Hepatocyte (in vitro differentiated cells): ENCODE measurements at regions not wholly inside any gene's neighbourhood (a gene's known extent, or its start where the extent isn't known, plus 50 kb on each side); places are given as distances from the start of the nearest gene placed in this dataset.

Experiments used
- DNase-seq: peaks from one replicate; pipeline ENCODE4 v3.0.0-alpha.2; 2016; ENCODE audit warnings: low spot score
- H2AFZ ChIP-seq: fragments of 200-600 bp; sonication (generic); 2 replicates; pipeline ENCODE4 v1.6.0; 2016; ENCODE audit warnings: antibody characterized with exemption, mild to moderate bottlenecking
- H3K27ac ChIP-seq: fragments of 200-600 bp; sonication (generic); 2 replicates; pipeline ENCODE4 v1.5.1; 2016; ENCODE audit warnings: mild to moderate bottlenecking
- H3K27me3 ChIP-seq: fragments of 200-600 bp; sonication (generic); 2 replicates; pipeline ENCODE4 v1.6.1; 2016
- H3K36me3 ChIP-seq: fragments of 200-600 bp; sonication (generic); replicated peaks from 2 replicates; pipeline ENCODE4 v1.5.1; 2016; ENCODE audit warnings: low read depth; ENCODE audit not compliant: insufficient read depth
- H3K4me1 ChIP-seq: fragments of 200-600 bp; sonication (generic); 2 replicates; pipeline ENCODE4 v1.5.1; 2016; ENCODE audit warnings: mild to moderate bottlenecking, moderate library complexity; ENCODE audit not compliant: insufficient read depth
- H3K4me2 ChIP-seq: fragments of 200-600 bp; sonication (generic); 2 replicates; pipeline ENCODE4 v1.6.0; 2016
- H3K4me3 ChIP-seq: fragments of 200-600 bp; sonication (generic); 2 replicates; pipeline ENCODE4 v1.5.1; 2016; ENCODE audit warnings: mild to moderate bottlenecking
- H3K79me2 ChIP-seq: fragments of 200-600 bp; sonication (generic); 2 replicates; pipeline ENCODE4 v1.6.0; 2017; ENCODE audit warnings: mild to moderate bottlenecking
- H3K9me2 ChIP-seq: fragments of 200-600 bp; sonication (generic); replicated peaks from 2 replicates; pipeline ENCODE4 v1.6.0; 2017; ENCODE audit warnings: mild to moderate bottlenecking; ENCODE audit not compliant: insufficient read depth
- H3K9me3 ChIP-seq: fragments of 200-600 bp; sonication (generic); 2 replicates; pipeline ENCODE4 v1.5.1; 2016; ENCODE audit warnings: low read depth, mild to moderate bottlenecking
- H4K20me1 ChIP-seq: fragments of 200-600 bp; sonication (generic); 2 replicates; pipeline ENCODE4 v1.6.0; 2016; ENCODE audit warnings: mild to moderate bottlenecking; ENCODE audit not compliant: insufficient read depth, poor library complexity, severe bottlenecking
- CTCF ChIP-seq: fragments of 200-600 bp; sonication (generic); IDR thresholded peaks from 2 replicates; pipeline ENCODE4 v1.5.1; 2016; ENCODE audit warnings: antibody characterized with exemption, mild to moderate bottlenecking; ENCODE audit not compliant: poor library complexity
- EZH2 ChIP-seq: fragments of 200-600 bp; sonication (generic); IDR thresholded peaks from 2 replicates; pipeline ENCODE4 v1.6.1; 2016; ENCODE audit warnings: antibody characterized with exemption, mild to moderate bottlenecking, borderline replicate concordance
- EZH2phosphoT487 ChIP-seq: fragments of 200-600 bp; sonication (generic); IDR thresholded peaks from one replicate; pipeline ENCODE4 v1.6.1; 2018; ENCODE audit warnings: antibody characterized with exemption, mild to moderate bottlenecking, low read depth, moderate library complexity; ENCODE audit not compliant: unreplicated experiment, severe bottlenecking
- WGBS: methylation state at CpG from one replicate; pipeline ENCODE4 v1.1.6; 2016; ENCODE audit warnings: low lambda C conversion rate; ENCODE audit errors: missing lambda C conversion rate; 5-methylcytosine and 5-hydroxymethylcytosine counted together

DNA sequence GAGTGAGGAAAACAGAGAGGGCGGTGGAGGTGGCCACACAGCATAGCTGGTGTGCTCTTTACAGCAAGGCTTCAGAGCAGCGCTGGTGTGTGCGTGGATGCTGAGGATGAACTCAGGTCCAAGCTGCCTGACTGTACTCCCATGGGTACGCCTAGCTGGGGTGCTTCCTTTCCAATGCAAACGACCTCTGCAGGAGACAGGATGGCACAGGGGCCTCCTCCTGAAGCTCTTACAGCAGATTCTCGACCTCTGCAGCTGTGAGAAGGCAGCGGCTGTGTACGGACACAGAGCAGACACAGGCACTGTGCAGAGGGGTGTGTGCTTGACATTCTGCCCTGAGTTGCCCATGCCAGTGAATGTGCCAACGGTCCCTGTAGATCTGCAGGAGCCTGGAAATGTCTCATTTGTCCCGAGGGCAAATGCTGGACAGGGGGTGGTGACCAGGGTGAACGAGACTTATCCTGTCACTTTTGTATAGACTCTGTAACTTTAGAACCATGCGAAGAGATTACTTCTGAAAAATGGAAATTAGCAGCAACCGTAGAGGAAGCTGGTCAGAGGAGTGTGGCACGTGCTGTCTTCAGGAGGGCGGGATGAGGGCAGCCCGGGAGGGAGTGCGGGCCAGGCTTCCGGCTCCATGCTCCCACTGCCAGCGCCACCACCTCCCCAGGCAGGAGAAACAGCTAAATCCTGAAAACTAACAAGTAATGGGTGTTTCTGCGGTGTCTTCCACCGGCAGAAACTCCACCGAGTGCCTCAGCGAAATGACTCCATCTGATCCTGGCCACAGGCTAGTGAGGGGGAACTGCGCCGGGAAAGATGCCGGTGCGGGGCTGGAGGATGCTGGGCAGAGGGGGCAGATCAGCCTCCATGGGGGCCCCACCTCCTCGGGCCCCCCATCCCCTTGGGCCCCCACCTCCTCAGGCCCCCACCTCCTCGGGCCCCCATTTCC lies 120.9 kb upstream of the RPS6KA2 start:
- no peaks in the 10 kb centered on the region for H3K9me3 ChIP-seq
- H3K9me2 ChIP-seq = no peaks in the 10 kb centered on the region
- H3K79me2 ChIP-seq = no peaks in the 10 kb centered on the region
- no peaks in the 10 kb centered on the region for H3K27me3 ChIP-seq
- no peak overlapping the region for H2AFZ ChIP-seq
- H3K4me3 ChIP-seq = no peak overlapping the region
- H3K36me3 ChIP-seq = no peaks in the 10 kb centered on the region
- no peaks in the 10 kb centered on the region for H4K20me1 ChIP-seq
- DNase-seq = no peak
- no peak overlapping the region for H3K4me2 ChIP-seq
- WGBS = 65% methylated on average over 26 of the region's 29 CpGs
- no peak overlapping the region for H3K27ac ChIP-seq
- no peak for TF ChIP-seq CTCF
- no peak for TF ChIP-seq EZH2phosphoT487
- TF ChIP-seq EZH2 = no peak
- H3K4me1 ChIP-seq = no peaks in the 10 kb centered on the region

- WGBS = 90% methylated on average over 16 of the region's 16 CpGs
- Histone ChIP-seq H3K9me2 (no peaks in the 10 kb centered on the region), H3K27ac (no peak overlapping the region), H3K9me3 (no peaks in the 10 kb centered on the region), H3K4me3 (no peak overlapping the region), H4K20me1 (no peaks in the 10 kb centered on the region), H3K4me2 (no peak overlapping the region), H3K27me3 (no peaks in the 10 kb centered on the region), H3K4me1 (no peaks in the 10 kb centered on the region), H3K79me2 (no peaks in the 10 kb centered on the region), H2AFZ (no peak overlapping the region), H3K36me3 (no peaks in the 10 kb centered on the region)
- DNase-seq = no peak
- TF ChIP-seq EZH2phosphoT487 = no peak
- no peak for TF ChIP-seq CTCF
- TF ChIP-seq EZH2 = no peak
Measured at GRCh38 chr6:166745801-166746668, 119.0 kb upstream of the RPS6KA2 start.

GRCh38 chr6:166744223-166745134 lies 117.4 kb upstream of the RPS6KA2 start:
- Histone ChIP-seq H3K79me2 (no peaks in the 10 kb centered on the region), H4K20me1 (no peaks in the 10 kb centered on the region), H3K4me2 (no peak overlapping the region), H3K9me2 (no peaks in the 10 kb centered on the region), H3K4me3 (no peak overlapping the region), H2AFZ (no peak overlapping the region), H3K4me1 (peaks cover 2% of the 10 kb centered on the region), H3K27ac (no peak overlapping the region), H3K27me3 (no peaks in the 10 kb centered on the region), H3K9me3 (no peaks in the 10 kb centered on the region), H3K36me3 (no peaks in the 10 kb centered on the region)
- 92% methylated on average over 33 of the region's 33 CpGs for WGBS
- DNase-seq = no peak
- TF ChIP-seq EZH2 = no peak
- no peak for TF ChIP-seq CTCF
- TF ChIP-seq EZH2phosphoT487 = no peak
